Right atrium auricular region (tissue), 2 donors: ENCODE measurements at regions not wholly inside any gene's neighbourhood (a gene's known extent, or its start where the extent isn't known, plus 50 kb on each side); places are given as distances from the start of the nearest gene placed in this dataset.

ENCODE experiments used
- DNase-seq: peaks from one replicate; pipeline ENCODE4 v3.0.0-alpha.2; 2019; ENCODE audit warnings: low spot score
- H3K27ac ChIP-seq, 2 donors: fragments of 200-600 bp; sonication (generic); 1 replicate in 1 of 2; 2 replicates in 1 of 2; pipeline ENCODE4 v1.5.1; 2016 to 2019
- H3K27me3 ChIP-seq, 2 donors: fragments of 200-600 bp; sonication (generic); one replicate each; pipeline versions ENCODE4 v1.5.1 to v1.6.0; 2017 to 2019
- H3K36me3 ChIP-seq: fragments of 200-600 bp; sonication (generic); one replicate; pipeline ENCODE4 v1.5.1; 2016
- H3K4me1 ChIP-seq, 2 donors: fragments of 200-600 bp; sonication (generic); one replicate each; pipeline versions ENCODE4 v1.5.1 to v1.6.0; 2017 to 2019
- H3K4me3 ChIP-seq, 2 donors: fragments of 200-600 bp; sonication (generic); 1 replicate in 1 of 2; 2 replicates in 1 of 2; pipeline ENCODE4 v1.5.1; 2017 to 2019; ENCODE audit warnings: mild to moderate bottlenecking in 1 of 2, moderate library complexity in 1 of 2
- H3K9me3 ChIP-seq, 2 donors: fragments of 200-600 bp; sonication (generic); one replicate each; pipeline ENCODE4 v1.5.1; 2019
- CTCF ChIP-seq, 2 donors: fragments of 200-600 bp; sonication (generic); IDR thresholded peaks; one replicate each; pipeline ENCODE4 v1.5.1; 2019; ENCODE audit warnings: antibody characterized with exemption in 2 of 2

GRCh38 chr11:79678780-79679452 is 238.1 kb upstream of the TENM4 start:
- Histone ChIP-seq H3K27ac (no peak overlapping the region), H3K4me1 (no peaks in the 10 kb centered on the region), H3K27me3 (no peaks in the 10 kb centered on the region), H3K36me3 (no peaks in the 10 kb centered on the region), H3K9me3 (no peaks in the 10 kb centered on the region), H3K4me3 (no peak overlapping the region)
- DNase-seq = no peak
- TF ChIP-seq CTCF (IDR thresholded peaks at IDR 0.05) = no peak

- no peak for TF ChIP-seq CTCF (IDR thresholded peaks at IDR 0.05)
- no peaks in the 10 kb centered on the region for H3K36me3 ChIP-seq
- no peak for DNase-seq
- H3K4me3 ChIP-seq = no peak overlapping the region
- no peaks in the 10 kb centered on the region for H3K9me3 ChIP-seq
- H3K27ac ChIP-seq = no peak overlapping the region
- no peaks in the 10 kb centered on the region for H3K4me1 ChIP-seq
- no peaks in the 10 kb centered on the region for H3K27me3 ChIP-seq
These were observed 235.6 kb upstream of the TENM4 start for GRCh38 chr11:79676396-79676795.

GRCh38 chr11:79675081-79675480 is 234.3 kb upstream of the TENM4 start:
- H3K27me3 ChIP-seq = no peaks in the 10 kb centered on the region
- no peaks in the 10 kb centered on the region for H3K36me3 ChIP-seq
- H3K27ac ChIP-seq = no peak overlapping the region
- no peak overlapping the region for H3K4me3 ChIP-seq
- no peak for DNase-seq
- H3K9me3 ChIP-seq = no peaks in the 10 kb centered on the region
- no peak for TF ChIP-seq CTCF (IDR thresholded peaks at IDR 0.05)
- no peaks in the 10 kb centered on the region for H3K4me1 ChIP-seq

GRCh38 chr11:79672786-79673185 is 232.0 kb upstream of the TENM4 start:
- DNase-seq = no peak
- no peak for TF ChIP-seq CTCF (IDR thresholded peaks at IDR 0.05)
- H3K9me3 ChIP-seq = no peaks in the 10 kb centered on the region
- no peaks in the 10 kb centered on the region for H3K27me3 ChIP-seq
- no peaks in the 10 kb centered on the region for H3K36me3 ChIP-seq
- H3K27ac ChIP-seq = no peak overlapping the region
- H3K4me1 ChIP-seq = no peaks in the 10 kb centered on the region
- no peak overlapping the region for H3K4me3 ChIP-seq

GRCh38 chr11:79671401-79671800 is 230.6 kb upstream of the TENM4 start:
- Histone ChIP-seq H3K27me3 (no peaks in the 10 kb centered on the region), H3K4me3 (no peak overlapping the region), H3K4me1 (no peaks in the 10 kb centered on the region), H3K36me3 (no peaks in the 10 kb centered on the region), H3K27ac (no peak overlapping the region), H3K9me3 (no peaks in the 10 kb centered on the region)
- TF ChIP-seq CTCF (IDR thresholded peaks at IDR 0.05) = no peak
- DNase-seq = no peak

GRCh38 chr11:79670882-79671281 is 230.1 kb upstream of the TENM4 start:
- no peak for DNase-seq
- Histone ChIP-seq H3K4me1 (no peaks in the 10 kb centered on the region), H3K36me3 (no peaks in the 10 kb centered on the region), H3K27me3 (no peaks in the 10 kb centered on the region), H3K9me3 (no peaks in the 10 kb centered on the region), H3K4me3 (no peak overlapping the region), H3K27ac (no peak overlapping the region)
- no peak for TF ChIP-seq CTCF (IDR thresholded peaks at IDR 0.05)
